ENCODE measurements at regions not wholly inside any gene's neighbourhood (a gene's known extent, or its start where the extent isn't known, plus 50 kb on each side); places are given as distances from the start of the nearest gene placed in this dataset.

- DNase-seq = no peak
Measured at GRCh38 chr19:5392486-5392885, 51.9 kb upstream of the PTPRS start.

- no peak for DNase-seq
Measured at GRCh38 chr19:5393088-5393487, 52.5 kb upstream of the PTPRS start.

DNA sequence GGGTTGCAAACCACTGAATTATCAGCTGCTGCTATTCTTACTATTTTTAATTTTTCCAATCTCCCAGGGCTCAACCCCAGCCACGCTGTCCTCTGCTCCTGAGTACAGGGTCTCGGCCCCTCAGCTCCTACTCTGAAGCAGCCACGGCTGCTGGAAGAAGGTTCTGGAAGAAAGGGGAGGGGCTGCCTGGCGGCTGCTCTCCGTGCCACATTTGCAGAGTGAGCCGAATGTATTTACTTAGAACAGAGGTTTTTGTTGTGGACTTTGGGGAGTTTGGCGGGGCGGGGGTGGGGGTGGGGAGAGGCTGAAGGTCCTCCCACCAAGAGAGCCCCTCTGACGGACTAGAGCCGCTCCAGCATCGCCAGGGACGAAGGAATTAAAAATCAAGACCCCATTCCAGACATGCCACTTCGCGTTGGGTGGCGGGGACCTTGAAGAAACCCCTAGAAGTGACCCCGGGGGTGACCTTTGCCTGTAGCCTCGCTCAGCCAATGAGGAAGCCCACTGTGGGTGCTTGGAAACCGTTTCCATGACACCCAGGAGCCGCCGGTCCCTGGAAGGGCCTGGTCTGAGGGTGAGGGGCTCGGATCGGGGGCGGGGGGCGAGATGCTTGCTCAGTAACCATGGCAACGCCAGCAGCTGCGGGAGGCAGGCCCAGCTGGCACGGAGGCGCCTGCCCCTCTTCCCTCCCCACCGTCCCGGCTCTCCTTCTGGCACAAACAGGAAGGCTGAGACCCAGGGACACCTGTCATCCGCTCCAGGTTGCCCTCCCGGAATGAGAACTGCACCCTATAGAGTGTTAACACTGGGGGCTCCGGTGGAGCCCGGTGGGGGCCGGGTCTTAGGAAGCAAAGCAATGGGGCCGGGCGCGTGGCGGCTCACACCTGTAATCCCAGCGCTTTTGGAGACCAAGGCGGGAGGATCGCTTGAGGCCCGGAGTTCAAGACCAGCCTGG lies 54.2 kb upstream of the PTPRS start:
- no peak for DNase-seq

- DNase-seq = no peak
Measured at GRCh38 chr19:5395556-5395955, 54.9 kb upstream of the PTPRS start.

GRCh38 chr19:5396096-5396939 lies 55.7 kb upstream of the PTPRS start:
- no peak for DNase-seq

- DNase-seq = no peak
Measured at GRCh38 chr19:5396963-5397362, 56.4 kb upstream of the PTPRS start.

DNA sequence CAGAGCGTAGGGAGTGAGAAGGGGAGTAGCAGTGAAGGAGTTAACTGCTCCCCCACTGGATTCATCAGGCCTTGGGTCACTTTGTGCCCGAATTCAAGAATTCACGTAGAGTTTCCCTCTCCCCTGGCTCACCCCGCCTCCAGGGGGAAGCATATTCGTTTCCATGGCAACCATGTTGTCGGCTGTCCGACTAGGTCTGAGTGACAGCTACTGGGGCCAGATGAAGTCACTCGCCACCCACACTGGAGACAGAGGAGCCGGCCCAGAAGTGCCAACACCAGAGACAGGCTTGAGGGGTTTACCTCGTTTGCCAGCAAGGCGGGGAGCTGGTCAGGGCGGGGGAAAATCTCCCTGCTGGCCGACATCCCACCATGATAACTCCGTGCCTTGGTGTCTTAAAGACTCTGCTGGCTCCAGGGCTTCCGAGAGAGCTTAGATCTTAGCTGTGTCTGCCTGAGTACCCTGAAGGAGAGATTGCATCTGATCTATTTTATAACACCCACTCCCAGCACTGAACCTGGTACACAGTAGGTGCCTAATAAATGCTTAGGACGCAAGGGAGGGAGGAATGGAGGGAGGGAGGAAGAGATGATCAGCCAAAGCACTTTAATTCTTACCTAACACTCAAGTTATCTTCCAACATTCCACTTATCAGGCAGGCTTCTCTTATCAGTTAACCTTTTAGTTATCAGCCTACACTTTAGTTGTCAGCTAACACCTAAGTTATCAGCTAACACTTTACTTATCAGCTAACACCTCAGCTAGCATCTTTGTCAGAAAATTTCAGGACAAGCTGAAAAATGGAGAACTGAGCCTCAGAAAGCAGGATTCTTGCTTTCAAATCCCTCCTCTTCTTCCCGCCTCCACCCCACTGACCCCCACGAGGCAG lies 57.2 kb upstream of the ZNRF4 start:
- no peak for DNase-seq

GRCh38 chr19:5398693-5399057 lies 56.5 kb upstream of the ZNRF4 start:
- no peak for DNase-seq

- peak; percentile 72 for DNase-seq
Measured at GRCh38 chr19:5403968-5404640, 51.1 kb upstream of the ZNRF4 start.
